WTC11 (cell line): ENCODE measurements at regions not wholly inside any gene's neighbourhood (a gene's known extent, or its start where the extent isn't known, plus 50 kb on each side); places are given as distances from the start of the nearest gene placed in this dataset.

Experiments used
- ATAC-seq: fragments of 200-7000 bp; cut with Tn5 transposase; 2 replicates; pipeline ENCODE4 v1.10.0; 2021; ENCODE audit warnings: mild to moderate bottlenecking, moderate library complexity
- CTCF ChIA-PET: fragments of 300-600 bp; sonication (Branson Sonifier 250); formaldehyde crosslinking; loops from one replicate; lab custom pipeline; 2021; ENCODE audit warnings: antibody characterized with exemption; lab: Charles Lee
- POLR2A ChIA-PET: fragments of 350-600 bp; sonication (Branson Sonifier 250); formaldehyde crosslinking; loops from one replicate; lab custom pipeline; 2021; ENCODE audit warnings: antibody characterized with exemption; lab: Charles Lee
- DNase-seq: peaks from one replicate; pipeline ENCODE4 v3.0.0; 2021; ENCODE audit warnings: low spot score
- H3K27ac Mint-ChIP-seq: 2 replicates; pipeline ENCODE4 v1.8.0; 2021; ENCODE audit warnings: mixed read lengths
- H3K27me3 Mint-ChIP-seq: 2 replicates; pipeline ENCODE4 v1.8.0; 2021; ENCODE audit warnings: low read depth, mild to moderate bottlenecking, moderate library complexity, mixed read lengths
- H3K36me3 Mint-ChIP-seq: 2 replicates; pipeline ENCODE4 v1.8.0; 2021; ENCODE audit warnings: mixed read lengths
- H3K4me1 Mint-ChIP-seq: 2 replicates; pipeline ENCODE4 v1.8.0; 2022; ENCODE audit warnings: mixed read lengths
- H3K4me3 Mint-ChIP-seq: 2 replicates; pipeline ENCODE4 v1.8.0; 2021; ENCODE audit warnings: mild to moderate bottlenecking, moderate library complexity, mixed read lengths
- H3K9me3 Mint-ChIP-seq: 2 replicates; pipeline ENCODE4 v1.8.0; 2021; ENCODE audit warnings: mixed read lengths
- EMX1 ChIP-seq: fragments of 250-450 bp; sonication (Bioruptor Pico); IDR thresholded peaks from 2 replicates; pipeline ENCODE4 v1.8.0; 2021; ENCODE audit warnings: mild to moderate bottlenecking
- ETV6 ChIP-seq: sonication (generic); formaldehyde crosslinking; IDR thresholded peaks from 2 replicates; pipeline ENCODE4 v1.8.1; 2022; ENCODE audit warnings: mild to moderate bottlenecking, missing genetic modification reagents
- FOXJ3 ChIP-seq: sonication (generic); formaldehyde crosslinking; IDR thresholded peaks from 2 replicates; pipeline ENCODE4 v1.9.0; 2021; ENCODE audit warnings: missing genetic modification reagents, mild to moderate bottlenecking, borderline replicate concordance
- FOXP1 ChIP-seq: sonication (generic); formaldehyde crosslinking; IDR thresholded peaks from 2 replicates; pipeline ENCODE4 v1.8.0; 2022; ENCODE audit warnings: missing genetic modification reagents, mild to moderate bottlenecking, moderate library complexity, borderline replicate concordance
- GRHL2 ChIP-seq: fragments of 250-450 bp; sonication (Bioruptor Pico); IDR thresholded peaks from 2 replicates; pipeline ENCODE4 v1.8.0; 2022; ENCODE audit warnings: mild to moderate bottlenecking, moderate library complexity; ENCODE audit not compliant: insufficient replicate concordance, severe bottlenecking
- GTF2I ChIP-seq: fragments of 250-450 bp; sonication (Bioruptor Pico); conservative IDR thresholded peaks from 2 replicates; pipeline ENCODE4 v1.4.0; 2021; ENCODE audit warnings: mild to moderate bottlenecking
- JUN ChIP-seq: sonication (generic); formaldehyde crosslinking; IDR thresholded peaks from 2 replicates; pipeline ENCODE4 v1.8.0; 2023; ENCODE audit warnings: mild to moderate bottlenecking, missing genetic modification reagents
- RORB ChIP-seq: fragments of 250-450 bp; sonication (Bioruptor Pico); IDR thresholded peaks from 2 replicates; pipeline ENCODE4 v1.9.0; 2021; ENCODE audit warnings: mild to moderate bottlenecking
- SMAD4 ChIP-seq: sonication (generic); formaldehyde crosslinking; IDR thresholded peaks from 2 replicates; pipeline ENCODE4 v1.8.0; 2022; ENCODE audit warnings: mild to moderate bottlenecking, missing genetic modification reagents
- ZNF219 ChIP-seq: sonication (generic); formaldehyde crosslinking; IDR thresholded peaks from 2 replicates; pipeline ENCODE4 v1.8.0; 2023; ENCODE audit warnings: missing genetic modification reagents, mild to moderate bottlenecking, borderline replicate concordance
- ZNF396 ChIP-seq: fragments of 250-450 bp; sonication (Bioruptor Pico); IDR thresholded peaks from 2 replicates; pipeline ENCODE4 v1.8.0; 2021; ENCODE audit warnings: mild to moderate bottlenecking, moderate library complexity, borderline replicate concordance
- ZNF423 ChIP-seq: fragments of 250-450 bp; sonication (Bioruptor Pico); IDR thresholded peaks from 2 replicates; pipeline ENCODE4 v2.1.2; 2022; ENCODE audit warnings: mild to moderate bottlenecking, moderate library complexity
- TF ChIP-seq, protein P1 (sequence below): sonication (generic); formaldehyde crosslinking; IDR thresholded peaks from 2 replicates; pipeline ENCODE4 v1.8.0; 2023; ENCODE audit warnings: missing genetic modification reagents
- TF ChIP-seq, protein P2 (sequence below): sonication (generic); formaldehyde crosslinking; IDR thresholded peaks from 2 replicates; pipeline ENCODE4 v1.8.1; 2023; ENCODE audit warnings: mild to moderate bottlenecking, moderate library complexity, missing genetic modification reagents
- TF ChIP-seq, protein P3 (sequence below): sonication (generic); formaldehyde crosslinking; IDR thresholded peaks from 2 replicates; pipeline ENCODE4 v1.8.1; 2022; ENCODE audit warnings: mild to moderate bottlenecking, missing genetic modification reagents, moderate library complexity, borderline replicate concordance
- TF ChIP-seq, protein P4 (sequence below): sonication (generic); formaldehyde crosslinking; IDR thresholded peaks from 2 replicates; pipeline ENCODE4 v1.8.1; 2023; ENCODE audit warnings: mild to moderate bottlenecking, missing genetic modification reagents, moderate library complexity
- TF ChIP-seq, protein P5 (sequence below): fragments of 200-600 bp; IDR thresholded peaks from 2 replicates; pipeline ENCODE4 v1.8.0; 2022; ENCODE audit warnings: antibody characterized with exemption
- TF ChIP-seq, protein P6 (sequence below): sonication (generic); formaldehyde crosslinking; IDR thresholded peaks from 2 replicates; pipeline ENCODE4 v1.8.1; 2023; ENCODE audit warnings: mild to moderate bottlenecking, missing genetic modification reagents, borderline replicate concordance
- TF ChIP-seq, protein P7 (sequence below): sonication (generic); formaldehyde crosslinking; IDR thresholded peaks from 2 replicates; pipeline ENCODE4 v1.8.0; 2023; ENCODE audit warnings: missing genetic modification reagents, mild to moderate bottlenecking, borderline replicate concordance

DNA sequence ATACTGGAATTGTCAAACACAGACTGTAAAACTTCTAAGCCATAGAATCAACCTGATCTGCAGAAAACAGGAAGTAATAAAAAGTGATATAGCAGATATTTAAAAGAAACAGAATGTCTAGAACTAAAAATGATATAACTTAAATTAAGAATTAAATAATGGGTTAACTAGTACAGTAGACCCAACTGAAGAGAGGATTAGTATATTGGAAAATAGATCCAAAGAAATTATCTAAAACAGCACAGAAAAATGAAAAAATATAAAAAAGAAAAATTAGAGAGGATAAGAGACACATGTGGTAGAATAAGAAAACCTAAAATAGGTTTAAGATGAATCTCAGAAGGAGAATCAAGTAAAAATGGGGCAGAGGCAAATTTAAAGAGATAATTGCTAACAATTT lies 219.9 kb downstream of the SEMA6A start:
- ATAC-seq, result no peak
- Mint-ChIP-seq H3K27ac (no peak overlapping the region), H3K9me3 (peaks cover 13% of the 10 kb centered on the region), H3K27me3 (no peaks in the 10 kb centered on the region), H3K4me3 (no peak overlapping the region), H3K4me1 (peaks cover 5% of the 10 kb centered on the region), H3K36me3 (no peaks in the 10 kb centered on the region)
- ChIA-PET CTCF (no interaction called here), POLR2A (no interaction called here)
- TF ChIP-seq, protein P1, sequence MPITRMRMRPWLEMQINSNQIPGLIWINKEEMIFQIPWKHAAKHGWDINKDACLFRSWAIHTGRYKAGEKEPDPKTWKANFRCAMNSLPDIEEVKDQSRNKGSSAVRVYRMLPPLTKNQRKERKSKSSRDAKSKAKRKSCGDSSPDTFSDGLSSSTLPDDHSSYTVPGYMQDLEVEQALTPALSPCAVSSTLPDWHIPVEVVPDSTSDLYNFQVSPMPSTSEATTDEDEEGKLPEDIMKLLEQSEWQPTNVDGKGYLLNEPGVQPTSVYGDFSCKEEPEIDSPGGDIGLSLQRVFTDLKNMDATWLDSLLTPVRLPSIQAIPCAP, result no peak
- TF ChIP-seq, protein P2, sequence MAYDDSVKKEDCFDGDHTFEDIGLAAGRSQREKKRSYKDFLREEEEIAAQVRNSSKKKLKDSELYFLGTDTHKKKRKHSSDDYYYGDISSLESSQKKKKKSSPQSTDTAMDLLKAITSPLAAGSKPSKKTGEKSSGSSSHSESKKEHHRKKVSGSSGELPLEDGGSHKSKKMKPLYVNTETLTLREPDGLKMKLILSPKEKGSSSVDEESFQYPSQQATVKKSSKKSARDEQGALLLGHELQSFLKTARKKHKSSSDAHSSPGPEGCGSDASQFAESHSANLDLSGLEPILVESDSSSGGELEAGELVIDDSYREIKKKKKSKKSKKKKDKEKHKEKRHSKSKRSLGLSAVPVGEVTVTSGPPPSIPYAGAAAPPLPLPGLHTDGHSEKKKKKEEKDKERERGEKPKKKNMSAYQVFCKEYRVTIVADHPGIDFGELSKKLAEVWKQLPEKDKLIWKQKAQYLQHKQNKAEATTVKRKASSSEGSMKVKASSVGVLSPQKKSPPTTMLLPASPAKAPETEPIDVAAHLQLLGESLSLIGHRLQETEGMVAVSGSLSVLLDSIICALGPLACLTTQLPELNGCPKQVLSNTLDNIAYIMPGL, result no peak
- TF ChIP-seq GRHL2 (CRISPR knock-in tag) (no peak), JUN (CRISPR knock-in tag) (no peak), ZNF423 (CRISPR knock-in tag) (no peak), RORB (CRISPR knock-in tag) (no peak), ETV6 (CRISPR knock-in tag) (no peak), EMX1 (no peak), FOXJ3 (CRISPR knock-in tag) (no peak), GTF2I (CRISPR knock-in tag) (no peak), FOXP1 (no peak)
- TF ChIP-seq, protein P3, sequence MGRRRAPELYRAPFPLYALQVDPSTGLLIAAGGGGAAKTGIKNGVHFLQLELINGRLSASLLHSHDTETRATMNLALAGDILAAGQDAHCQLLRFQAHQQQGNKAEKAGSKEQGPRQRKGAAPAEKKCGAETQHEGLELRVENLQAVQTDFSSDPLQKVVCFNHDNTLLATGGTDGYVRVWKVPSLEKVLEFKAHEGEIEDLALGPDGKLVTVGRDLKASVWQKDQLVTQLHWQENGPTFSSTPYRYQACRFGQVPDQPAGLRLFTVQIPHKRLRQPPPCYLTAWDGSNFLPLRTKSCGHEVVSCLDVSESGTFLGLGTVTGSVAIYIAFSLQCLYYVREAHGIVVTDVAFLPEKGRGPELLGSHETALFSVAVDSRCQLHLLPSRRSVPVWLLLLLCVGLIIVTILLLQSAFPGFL (CRISPR knock-in tag), result no peak
- TF ChIP-seq, protein P4, sequence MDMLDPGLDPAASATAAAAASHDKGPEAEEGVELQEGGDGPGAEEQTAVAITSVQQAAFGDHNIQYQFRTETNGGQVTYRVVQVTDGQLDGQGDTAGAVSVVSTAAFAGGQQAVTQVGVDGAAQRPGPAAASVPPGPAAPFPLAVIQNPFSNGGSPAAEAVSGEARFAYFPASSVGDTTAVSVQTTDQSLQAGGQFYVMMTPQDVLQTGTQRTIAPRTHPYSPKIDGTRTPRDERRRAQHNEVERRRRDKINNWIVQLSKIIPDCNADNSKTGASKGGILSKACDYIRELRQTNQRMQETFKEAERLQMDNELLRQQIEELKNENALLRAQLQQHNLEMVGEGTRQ, result no peak
- TF ChIP-seq, protein P5, sequence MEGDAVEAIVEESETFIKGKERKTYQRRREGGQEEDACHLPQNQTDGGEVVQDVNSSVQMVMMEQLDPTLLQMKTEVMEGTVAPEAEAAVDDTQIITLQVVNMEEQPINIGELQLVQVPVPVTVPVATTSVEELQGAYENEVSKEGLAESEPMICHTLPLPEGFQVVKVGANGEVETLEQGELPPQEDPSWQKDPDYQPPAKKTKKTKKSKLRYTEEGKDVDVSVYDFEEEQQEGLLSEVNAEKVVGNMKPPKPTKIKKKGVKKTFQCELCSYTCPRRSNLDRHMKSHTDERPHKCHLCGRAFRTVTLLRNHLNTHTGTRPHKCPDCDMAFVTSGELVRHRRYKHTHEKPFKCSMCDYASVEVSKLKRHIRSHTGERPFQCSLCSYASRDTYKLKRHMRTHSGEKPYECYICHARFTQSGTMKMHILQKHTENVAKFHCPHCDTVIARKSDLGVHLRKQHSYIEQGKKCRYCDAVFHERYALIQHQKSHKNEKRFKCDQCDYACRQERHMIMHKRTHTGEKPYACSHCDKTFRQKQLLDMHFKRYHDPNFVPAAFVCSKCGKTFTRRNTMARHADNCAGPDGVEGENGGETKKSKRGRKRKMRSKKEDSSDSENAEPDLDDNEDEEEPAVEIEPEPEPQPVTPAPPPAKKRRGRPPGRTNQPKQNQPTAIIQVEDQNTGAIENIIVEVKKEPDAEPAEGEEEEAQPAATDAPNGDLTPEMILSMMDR, result no peak
- TF ChIP-seq, protein P6, sequence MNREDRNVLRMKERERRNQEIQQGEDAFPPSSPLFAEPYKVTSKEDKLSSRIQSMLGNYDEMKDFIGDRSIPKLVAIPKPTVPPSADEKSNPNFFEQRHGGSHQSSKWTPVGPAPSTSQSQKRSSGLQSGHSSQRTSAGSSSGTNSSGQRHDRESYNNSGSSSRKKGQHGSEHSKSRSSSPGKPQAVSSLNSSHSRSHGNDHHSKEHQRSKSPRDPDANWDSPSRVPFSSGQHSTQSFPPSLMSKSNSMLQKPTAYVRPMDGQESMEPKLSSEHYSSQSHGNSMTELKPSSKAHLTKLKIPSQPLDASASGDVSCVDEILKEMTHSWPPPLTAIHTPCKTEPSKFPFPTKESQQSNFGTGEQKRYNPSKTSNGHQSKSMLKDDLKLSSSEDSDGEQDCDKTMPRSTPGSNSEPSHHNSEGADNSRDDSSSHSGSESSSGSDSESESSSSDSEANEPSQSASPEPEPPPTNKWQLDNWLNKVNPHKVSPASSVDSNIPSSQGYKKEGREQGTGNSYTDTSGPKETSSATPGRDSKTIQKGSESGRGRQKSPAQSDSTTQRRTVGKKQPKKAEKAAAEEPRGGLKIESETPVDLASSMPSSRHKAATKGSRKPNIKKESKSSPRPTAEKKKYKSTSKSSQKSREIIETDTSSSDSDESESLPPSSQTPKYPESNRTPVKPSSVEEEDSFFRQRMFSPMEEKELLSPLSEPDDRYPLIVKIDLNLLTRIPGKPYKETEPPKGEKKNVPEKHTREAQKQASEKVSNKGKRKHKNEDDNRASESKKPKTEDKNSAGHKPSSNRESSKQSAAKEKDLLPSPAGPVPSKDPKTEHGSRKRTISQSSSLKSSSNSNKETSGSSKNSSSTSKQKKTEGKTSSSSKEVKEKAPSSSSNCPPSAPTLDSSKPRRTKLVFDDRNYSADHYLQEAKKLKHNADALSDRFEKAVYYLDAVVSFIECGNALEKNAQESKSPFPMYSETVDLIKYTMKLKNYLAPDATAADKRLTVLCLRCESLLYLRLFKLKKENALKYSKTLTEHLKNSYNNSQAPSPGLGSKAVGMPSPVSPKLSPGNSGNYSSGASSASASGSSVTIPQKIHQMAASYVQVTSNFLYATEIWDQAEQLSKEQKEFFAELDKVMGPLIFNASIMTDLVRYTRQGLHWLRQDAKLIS, result no peak
- no peak for DNase-seq

DNA sequence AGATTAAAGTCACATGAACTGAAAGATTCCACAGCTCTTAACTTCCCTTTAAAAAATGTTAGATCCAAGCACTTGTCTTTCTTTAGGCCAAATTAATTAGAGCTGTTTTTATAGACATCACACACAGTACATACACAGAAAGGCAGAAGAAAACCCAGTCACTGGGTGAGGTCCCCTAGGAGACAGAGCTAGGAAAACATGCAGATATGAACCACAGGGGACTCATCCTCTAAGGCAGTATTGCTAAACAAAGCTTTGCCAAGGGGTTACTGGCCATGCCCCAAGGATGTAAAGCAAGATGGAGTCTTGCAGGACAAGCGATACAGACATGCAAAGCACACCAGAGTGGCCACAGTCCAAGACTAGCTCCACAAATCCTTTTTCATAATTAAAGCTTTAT lies 227.0 kb downstream of the SEMA6A start:
- H3K27ac Mint-ChIP-seq, result no peak overlapping the region
- H3K27me3 Mint-ChIP-seq, result no peaks in the 10 kb centered on the region
- DNase-seq (no peak), ATAC-seq (no peak)
- CTCF ChIA-PET, result no interaction called here
- H3K9me3 Mint-ChIP-seq, result peaks cover 20% of the 10 kb centered on the region
- peaks cover 15% of the 10 kb centered on the region for H3K4me1 Mint-ChIP-seq
- peaks cover 14% of the 10 kb centered on the region for H3K36me3 Mint-ChIP-seq
- POLR2A ChIA-PET, result no interaction called here
- no peak overlapping the region for H3K4me3 Mint-ChIP-seq
- no peak for TF ChIP-seq ZNF219 (CRISPR knock-in tag)
- no peak for TF ChIP-seq ZNF396 (CRISPR knock-in tag)
- no peak for TF ChIP-seq SMAD4 (CRISPR knock-in tag)
- TF ChIP-seq, protein P7, sequence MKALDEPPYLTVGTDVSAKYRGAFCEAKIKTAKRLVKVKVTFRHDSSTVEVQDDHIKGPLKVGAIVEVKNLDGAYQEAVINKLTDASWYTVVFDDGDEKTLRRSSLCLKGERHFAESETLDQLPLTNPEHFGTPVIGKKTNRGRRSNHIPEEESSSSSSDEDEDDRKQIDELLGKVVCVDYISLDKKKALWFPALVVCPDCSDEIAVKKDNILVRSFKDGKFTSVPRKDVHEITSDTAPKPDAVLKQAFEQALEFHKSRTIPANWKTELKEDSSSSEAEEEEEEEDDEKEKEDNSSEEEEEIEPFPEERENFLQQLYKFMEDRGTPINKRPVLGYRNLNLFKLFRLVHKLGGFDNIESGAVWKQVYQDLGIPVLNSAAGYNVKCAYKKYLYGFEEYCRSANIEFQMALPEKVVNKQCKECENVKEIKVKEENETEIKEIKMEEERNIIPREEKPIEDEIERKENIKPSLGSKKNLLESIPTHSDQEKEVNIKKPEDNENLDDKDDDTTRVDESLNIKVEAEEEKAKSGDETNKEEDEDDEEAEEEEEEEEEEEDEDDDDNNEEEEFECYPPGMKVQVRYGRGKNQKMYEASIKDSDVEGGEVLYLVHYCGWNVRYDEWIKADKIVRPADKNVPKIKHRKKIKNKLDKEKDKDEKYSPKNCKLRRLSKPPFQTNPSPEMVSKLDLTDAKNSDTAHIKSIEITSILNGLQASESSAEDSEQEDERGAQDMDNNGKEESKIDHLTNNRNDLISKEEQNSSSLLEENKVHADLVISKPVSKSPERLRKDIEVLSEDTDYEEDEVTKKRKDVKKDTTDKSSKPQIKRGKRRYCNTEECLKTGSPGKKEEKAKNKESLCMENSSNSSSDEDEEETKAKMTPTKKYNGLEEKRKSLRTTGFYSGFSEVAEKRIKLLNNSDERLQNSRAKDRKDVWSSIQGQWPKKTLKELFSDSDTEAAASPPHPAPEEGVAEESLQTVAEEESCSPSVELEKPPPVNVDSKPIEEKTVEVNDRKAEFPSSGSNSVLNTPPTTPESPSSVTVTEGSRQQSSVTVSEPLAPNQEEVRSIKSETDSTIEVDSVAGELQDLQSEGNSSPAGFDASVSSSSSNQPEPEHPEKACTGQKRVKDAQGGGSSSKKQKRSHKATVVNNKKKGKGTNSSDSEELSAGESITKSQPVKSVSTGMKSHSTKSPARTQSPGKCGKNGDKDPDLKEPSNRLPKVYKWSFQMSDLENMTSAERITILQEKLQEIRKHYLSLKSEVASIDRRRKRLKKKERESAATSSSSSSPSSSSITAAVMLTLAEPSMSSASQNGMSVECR (CRISPR knock-in tag), result no peak
- TF ChIP-seq, protein P2, result no peak
